ENCODE measurements at regions not wholly inside any gene's neighbourhood (a gene's known extent, or its start where the extent isn't known, plus 50 kb on each side); places are given as distances from the start of the nearest gene placed in this dataset.

GRCh38 chrX:126718440-126718839 lies 101.1 kb upstream of the PRR32 start:
- Histone ChIP-seq H3K4me3 (ENCODE audit: extremely low read depth in 1 of 4, insufficient read depth in 2 of 4, low read depth in 3 of 4, low read length in 4 of 4) (no peak overlapping the region), H3K14ac (ENCODE audit: insufficient read length) (no peak overlapping the region), H3K79me1 (ENCODE audit: low read depth, low read length) (no peaks in the 10 kb centered on the region), H2BK120ac (replicated peaks; ENCODE audit: low read depth, low read length) (no peak overlapping the region), H3K18ac (ENCODE audit: extremely low read depth, low read length) (no peak overlapping the region), H2AK5ac (ENCODE audit: low read depth, low read length) (no peak overlapping the region), H3K23ac (ENCODE audit: insufficient read length) (no peak overlapping the region), H2BK12ac (ENCODE audit: low read depth, low read length) (no peak overlapping the region), H3K27me3 (replicated peaks in 1 of 4; ENCODE audit: control insufficient read depth in 3 of 4, extremely low read depth in 1 of 4, insufficient read depth in 3 of 4, low read length in 3 of 4) (no peaks in the 10 kb centered on the region), H4K8ac (ENCODE audit: extremely low read depth, insufficient read depth, low read length) (no peak overlapping the region), H3K27ac (ENCODE audit: low read depth, low read length) (no peak overlapping the region), H3K56ac (replicated peaks; ENCODE audit: insufficient read length, low read depth, low read length) (no peak overlapping the region), H3K9me3 (ENCODE audit: insufficient read depth in 2 of 2, low read depth in 1 of 2, low read length in 1 of 2) (no peaks in the 10 kb centered on the region), H3K4me1 (replicated peaks in 1 of 4; ENCODE audit: control insufficient read depth in 3 of 4, insufficient read depth in 4 of 4, low read length in 3 of 4) (no peaks in the 10 kb centered on the region), H3K79me2 (ENCODE audit: control insufficient read depth in 1 of 2, insufficient read depth in 2 of 2, low read length in 2 of 2) (no peaks in the 10 kb centered on the region), H3K4ac (replicated peaks; ENCODE audit: insufficient read length, low read depth, low read length) (no peak overlapping the region), H2BK20ac (ENCODE audit: low read length) (no peak overlapping the region), H4K91ac (replicated peaks; ENCODE audit: insufficient read length, low read length) (no peak overlapping the region), H2BK15ac (ENCODE audit: low read length) (no peak overlapping the region), H3K36me3 (ENCODE audit: control insufficient read depth in 2 of 4, insufficient read depth in 4 of 4, low read length in 3 of 4) (no peaks in the 10 kb centered on the region), H3K4me2 (ENCODE audit: insufficient read depth in 1 of 2, low read depth in 2 of 2, low read length in 2 of 2) (no peak overlapping the region), H2BK5ac (ENCODE audit: low read depth, low read length) (no peak overlapping the region), H3K23me2 (ENCODE audit: low read depth, low read length) (no peaks in the 10 kb centered on the region), H4K20me1 (replicated peaks in 1 of 2; ENCODE audit: control insufficient read depth in 1 of 2, insufficient read depth in 2 of 2, low read length in 2 of 2) (no peaks in the 10 kb centered on the region), H2AFZ (ENCODE audit: low read length) (no peak overlapping the region), H4K5ac (ENCODE audit: insufficient read length, low read depth, low read length) (no peak overlapping the region), H3K9ac (replicated peaks in 1 of 4; ENCODE audit: extremely low read depth in 1 of 4, low read depth in 3 of 4, low read length in 3 of 4) (no peak overlapping the region)
- FAIRE-seq (no peak), DNase-seq (ENCODE audit: low read depth in 1 of 2, low spot score in 2 of 2) (no peak)
- ChIA-PET POLR2A (ENCODE audit: partially characterized antibody) (no interaction called here), CTCF (ENCODE audit: partially characterized antibody) (no interaction called here)
- 90% methylated on average over 1 of the region's 1 CpG; no CpG with 5 or more reads in 1 of the 2 experiments for WGBS, 2 experiments (ENCODE audit: extremely low coverage in 1 of 2, insufficient coverage in 1 of 2, insufficient read length in 1 of 2, insufficient replicate concordance in 2 of 2, low coverage in 1 of 2, low lambda C conversion rate in 2 of 2, missing lambda C conversion rate in 1 of 2)
- TF ChIP-seq CHD7 (IDR thresholded peaks at IDR 0.05; ENCODE audit: insufficient replicate concordance, low read length): no peak

Data from H1 (cell line).